ENCODE measurements at regions not wholly inside any gene's neighbourhood (a gene's known extent, or its start where the extent isn't known, plus 50 kb on each side); places are given as distances from the start of the nearest gene placed in this dataset.

DNA sequence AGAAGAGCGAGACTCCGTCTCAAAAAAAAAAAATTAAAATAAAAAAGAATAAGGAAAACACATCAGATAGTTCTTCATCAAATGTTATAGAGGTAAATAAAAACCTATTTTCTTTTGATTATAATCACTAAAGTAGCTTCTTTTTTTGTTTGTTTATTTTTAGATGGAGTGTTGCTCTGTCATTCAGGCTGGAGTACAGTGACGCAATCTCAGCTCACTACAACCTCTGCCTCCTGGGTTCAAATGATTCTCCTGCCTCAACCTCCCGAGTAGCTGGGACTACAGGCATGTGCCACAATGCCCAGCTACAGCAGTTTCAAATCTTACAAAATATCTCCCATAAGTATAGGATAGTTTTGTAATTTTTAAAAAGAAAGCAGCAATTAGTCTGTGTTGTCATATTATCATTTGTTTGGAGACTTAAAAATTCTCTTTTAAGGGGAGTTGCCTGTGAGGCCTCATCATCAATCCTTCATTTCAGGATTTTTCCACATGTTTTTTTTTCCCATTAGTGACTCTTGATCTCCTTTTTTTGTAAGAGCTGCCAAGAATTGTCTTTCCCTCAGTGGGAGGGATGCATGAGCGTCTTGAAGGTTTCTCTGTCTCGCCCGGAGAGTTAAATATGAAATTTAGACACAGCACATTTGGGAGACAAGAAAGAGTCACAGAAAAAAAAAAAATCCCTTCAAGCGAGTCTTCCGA, 275.9 kb downstream of the CDCA7 start:
- DNase-seq, result no peak

DNA sequence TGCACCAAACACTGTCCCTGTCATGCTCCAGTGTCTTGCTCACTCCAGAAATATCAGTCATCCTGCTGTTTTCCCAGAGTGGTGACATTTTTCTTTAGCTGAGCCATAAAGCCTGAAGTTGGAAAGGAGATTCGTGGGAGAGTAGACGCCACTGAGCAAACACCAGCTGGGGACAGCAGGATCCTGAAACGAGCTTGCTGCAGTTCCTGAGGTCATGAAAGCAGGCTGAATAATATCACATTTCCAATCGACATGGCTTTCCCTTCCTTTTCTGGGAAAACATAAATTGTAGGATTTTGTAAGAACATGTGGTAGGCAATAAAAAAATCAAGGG, 276.4 kb downstream of the CDCA7 start:
- no peak for DNase-seq

DNA sequence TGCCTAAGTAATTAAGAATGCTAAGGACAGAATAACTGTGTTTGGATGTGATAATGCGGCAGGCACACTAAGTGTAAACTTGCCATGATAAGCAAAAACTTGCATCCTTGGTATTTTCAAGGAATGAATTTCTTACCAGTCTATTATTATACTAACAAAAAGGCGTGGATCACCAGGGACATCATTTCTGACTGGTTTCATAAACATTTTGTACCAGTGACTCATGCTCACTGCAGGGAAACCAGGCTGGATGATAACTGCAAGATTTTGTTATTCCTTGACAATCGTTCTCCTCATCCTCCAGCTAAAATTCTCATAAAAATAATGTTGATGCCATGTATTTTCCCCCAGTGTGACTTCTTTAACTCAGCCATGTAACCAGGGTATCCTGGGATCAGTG, 289.5 kb downstream of the CDCA7 start:
- no peak for DNase-seq

DNA sequence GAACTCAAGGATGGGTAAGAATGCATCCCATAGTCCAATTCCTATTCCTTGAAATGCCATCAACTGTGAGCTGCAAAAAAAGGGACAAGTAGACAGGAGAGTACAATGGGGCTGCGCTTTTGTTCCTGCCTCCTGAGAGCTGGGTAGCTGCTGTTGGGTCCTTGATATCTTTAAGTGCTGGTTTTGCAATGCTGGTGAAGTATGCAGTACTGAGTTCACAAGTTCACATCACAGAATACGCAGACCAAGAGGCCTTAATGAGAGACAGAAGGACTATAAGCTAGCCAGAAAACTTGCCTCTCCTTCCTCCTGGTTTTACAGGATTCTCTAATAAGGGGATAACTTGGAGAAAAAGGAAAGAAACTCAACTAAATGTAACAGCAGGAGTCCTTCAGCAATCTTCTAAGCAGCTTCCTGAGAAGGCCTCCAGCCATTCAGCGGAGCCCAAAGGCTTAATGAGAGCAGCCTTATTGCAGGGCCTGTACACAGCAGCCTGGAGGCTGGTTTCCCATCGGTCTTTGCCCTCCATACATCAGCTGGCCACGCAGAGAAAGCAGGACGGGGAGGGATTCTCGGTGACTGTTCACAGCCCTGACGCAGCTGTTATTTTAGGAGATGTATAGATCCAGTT, 293.1 kb downstream of the CDCA7 start:
- DNase-seq, result no peak

DNA sequence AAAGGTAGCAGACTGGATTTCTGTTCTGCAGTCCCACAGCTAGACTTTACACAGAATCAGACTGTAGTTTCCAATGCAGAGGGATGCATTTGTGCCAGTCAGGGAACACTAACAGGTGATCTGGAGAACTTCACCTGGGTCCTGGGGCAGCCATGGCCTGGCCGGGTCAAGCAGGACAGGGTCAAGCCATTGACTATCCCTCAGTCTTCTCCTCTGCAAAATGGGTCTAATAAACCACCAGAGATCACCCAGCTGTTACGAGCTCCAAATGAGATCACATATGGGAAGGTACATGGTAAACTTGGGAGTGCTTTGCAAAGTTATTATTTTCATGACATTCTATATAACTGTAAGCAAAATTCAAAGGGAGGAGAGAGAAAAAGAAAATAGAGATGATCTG, 294.1 kb downstream of the CDCA7 start:
- DNase-seq, result no peak

GRCh38 chr2:173649527-173650219, 295.0 kb downstream of the CDCA7 start:
- no peak for DNase-seq

- no peak for DNase-seq
These were observed 297.2 kb downstream of the CDCA7 start for GRCh38 chr2:173651891-173652290.

DNA sequence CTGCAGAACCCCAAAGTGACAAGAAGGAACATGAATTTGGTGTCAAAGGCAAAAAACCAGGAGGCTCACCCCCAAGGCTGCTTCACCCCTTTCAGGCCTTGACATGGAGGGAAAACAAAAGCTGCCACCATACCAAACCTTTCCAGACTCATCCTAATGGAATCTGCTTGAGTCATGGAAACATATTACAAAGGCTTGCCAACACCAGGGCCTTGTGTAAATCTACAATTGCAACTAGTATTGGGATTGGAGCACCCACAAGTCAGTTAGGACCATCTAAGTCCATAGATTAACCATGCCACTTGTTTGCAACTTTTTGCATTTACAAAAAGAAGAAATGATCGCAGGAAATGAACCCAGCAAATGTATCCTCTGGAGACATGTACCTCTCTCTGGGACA, 297.6 kb downstream of the CDCA7 start:
- DNase-seq, result no peak

DNA sequence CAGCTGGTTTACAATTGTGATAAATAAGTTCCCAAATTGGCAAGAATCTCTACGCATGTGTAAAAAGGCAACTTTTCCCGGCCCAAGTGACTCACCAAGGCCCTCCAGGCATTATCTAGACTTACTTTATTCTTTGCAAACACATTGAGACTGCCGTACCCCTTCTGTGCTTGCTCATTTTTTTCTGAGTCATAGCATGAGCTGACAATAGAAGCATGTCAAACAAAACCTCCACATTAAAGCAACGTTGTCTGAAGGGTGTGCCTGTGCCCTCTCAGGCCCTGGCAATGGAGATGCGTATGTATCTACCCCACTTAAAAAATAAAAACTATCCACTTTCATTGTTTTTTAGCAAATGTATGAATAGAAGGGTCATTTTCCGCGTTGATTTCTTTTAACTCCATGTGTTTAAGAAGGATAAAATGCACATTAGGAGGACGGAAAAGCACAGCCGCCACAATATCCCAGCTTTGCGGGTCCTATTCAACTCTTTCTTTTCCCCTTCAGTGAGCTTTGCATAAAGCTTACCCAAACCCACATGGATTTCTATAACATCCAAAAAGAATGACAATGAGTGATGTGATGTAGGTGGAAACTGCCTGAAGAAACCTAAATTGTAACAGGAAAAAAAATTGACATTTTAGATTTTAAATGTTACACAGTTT, 298.2 kb downstream of the CDCA7 start:
- no peak for DNase-seq

DNA sequence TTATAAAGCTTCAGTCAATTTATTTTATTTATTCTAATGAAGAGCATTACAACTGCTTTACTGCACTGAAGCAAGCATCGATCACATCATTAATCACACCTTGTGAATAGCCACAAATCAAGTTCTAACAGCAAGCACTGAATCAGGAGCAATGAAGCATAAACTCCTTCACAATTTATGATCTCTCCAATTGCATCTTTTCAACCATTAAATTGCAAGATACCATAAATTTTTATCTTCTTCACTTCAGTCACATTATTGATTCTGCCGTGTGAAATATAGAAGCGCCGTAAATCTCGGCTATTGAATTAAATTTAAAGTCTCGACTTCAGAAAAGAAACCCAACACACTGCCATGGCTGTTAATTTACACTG, 298.7 kb downstream of the CDCA7 start:
- no peak for DNase-seq

GRCh38 chr2:173654161-173654895, 299.7 kb downstream of the CDCA7 start:
- no peak for DNase-seq

- DNase-seq, result no peak
These were observed 300.2 kb downstream of the CDCA7 start for GRCh38 chr2:173654896-173655265.

GRCh38 chr2:173656086-173656485, 301.4 kb downstream of the CDCA7 start:
- no peak for DNase-seq

GRCh38 chr2:173657996-173658717, 303.5 kb downstream of the CDCA7 start:
- DNase-seq, result no peak

DNA sequence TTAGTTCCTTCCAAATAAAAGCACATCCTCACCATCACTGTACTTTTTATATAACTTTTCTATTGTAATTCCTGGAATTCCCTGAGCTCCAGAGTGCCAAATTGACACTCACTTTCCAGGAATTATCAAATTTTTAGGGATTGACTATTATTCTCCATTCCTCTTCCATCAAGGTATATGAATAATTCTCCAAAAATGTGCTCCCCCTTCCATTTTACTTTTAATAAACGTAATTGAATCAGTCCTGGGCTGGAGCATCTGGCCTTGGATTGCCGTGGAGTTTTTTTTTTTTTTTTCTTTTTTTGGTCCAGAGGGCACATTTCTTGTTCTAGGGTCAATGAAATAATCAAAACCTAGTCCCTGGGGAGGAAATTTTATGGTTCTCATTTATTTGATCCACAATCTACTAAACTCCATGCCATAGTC, 304.3 kb downstream of the CDCA7 start:
- no peak for DNase-seq

DNA sequence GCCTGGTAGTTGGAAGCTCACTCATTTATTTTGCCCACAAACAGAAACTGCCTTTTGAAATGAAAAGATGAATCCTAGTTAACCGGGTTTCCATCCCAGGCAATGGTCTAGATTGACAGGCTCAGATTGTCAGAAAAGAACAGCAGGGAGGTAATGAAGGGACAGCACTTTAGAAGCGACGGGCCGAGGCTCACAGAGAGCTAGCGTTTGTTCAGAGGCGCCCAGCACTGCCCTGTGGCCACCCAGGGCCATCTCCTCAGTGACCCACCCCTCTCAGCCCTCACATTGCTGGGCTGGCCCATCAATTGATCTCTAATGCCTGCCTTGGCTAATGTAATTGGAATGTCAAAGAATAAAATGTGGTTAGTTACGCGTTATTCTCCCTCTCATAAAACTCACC, 304.8 kb downstream of the CDCA7 start:
- DNase-seq, result no peak

DNA sequence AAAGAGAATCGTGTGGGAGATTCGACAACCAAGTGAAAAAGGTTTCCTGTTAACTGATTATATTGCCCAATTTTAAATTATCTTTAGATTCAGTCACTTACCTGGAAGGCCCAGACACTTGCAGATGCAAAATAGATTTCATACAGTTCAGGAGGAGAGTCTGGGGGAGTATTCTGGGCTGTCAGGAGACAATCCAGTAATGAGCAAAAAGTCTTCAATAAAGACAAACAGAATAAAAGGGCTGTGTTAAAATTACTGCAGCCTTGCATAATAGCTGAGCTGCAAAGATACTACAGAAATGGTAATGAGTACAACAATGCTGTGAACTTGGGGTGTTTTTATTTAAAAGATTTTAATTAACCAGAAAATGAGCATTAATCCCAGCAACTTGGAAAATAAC, 303.6 kb downstream of the SP3 start:
- DNase-seq, result no peak

DNA sequence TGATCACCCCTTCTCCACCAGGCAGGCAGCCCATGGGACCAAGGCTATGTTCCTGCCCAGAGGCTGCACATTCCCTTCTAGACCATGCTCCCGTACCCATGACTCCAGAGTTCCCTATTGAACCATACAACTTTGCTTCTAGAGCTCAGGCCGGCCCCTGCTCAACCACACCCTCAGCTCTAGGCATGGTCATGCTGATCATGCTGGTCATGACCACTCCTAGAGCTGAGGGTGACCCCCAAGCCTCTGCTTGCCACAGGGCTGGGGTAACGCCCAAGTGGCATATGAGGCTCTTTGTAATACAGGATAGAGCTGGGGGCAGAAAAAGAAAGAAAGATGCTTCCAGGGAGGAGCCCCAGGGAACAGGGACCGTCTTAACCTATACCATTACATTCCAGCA, 301.8 kb downstream of the SP3 start:
- no peak for DNase-seq

GRCh38 chr2:173663835-173664512, 301.2 kb downstream of the SP3 start:
- no peak for DNase-seq

- DNase-seq, result no peak
These were observed 300.7 kb downstream of the SP3 start for GRCh38 chr2:173664513-173664910.

Measured in anterior cingulate cortex (tissue), 58 donors.